Activated T-helper 9 cell treated with anti-CD3 and anti-CD28 coated beads, Interleukin-2, amount 50 U/mL, for 16 hours (primary cell): ENCODE measurements at regions not wholly inside any gene's neighbourhood (a gene's known extent, or its start where the extent isn't known, plus 50 kb on each side); places are given as distances from the start of the nearest gene placed in this dataset.
A peak's percentile ranks its signal among the peaks of the same experiment; 100 is the strongest.

Experiments
- DNase-seq: peaks from one replicate; pipeline ENCODE4 v3.0.0-alpha.2; 2020; ENCODE audit warnings: low read depth

- no peak for DNase-seq
Observed at GRCh38 chr2:8481463-8482009, 200.3 kb upstream of the ID2 start.

DNA sequence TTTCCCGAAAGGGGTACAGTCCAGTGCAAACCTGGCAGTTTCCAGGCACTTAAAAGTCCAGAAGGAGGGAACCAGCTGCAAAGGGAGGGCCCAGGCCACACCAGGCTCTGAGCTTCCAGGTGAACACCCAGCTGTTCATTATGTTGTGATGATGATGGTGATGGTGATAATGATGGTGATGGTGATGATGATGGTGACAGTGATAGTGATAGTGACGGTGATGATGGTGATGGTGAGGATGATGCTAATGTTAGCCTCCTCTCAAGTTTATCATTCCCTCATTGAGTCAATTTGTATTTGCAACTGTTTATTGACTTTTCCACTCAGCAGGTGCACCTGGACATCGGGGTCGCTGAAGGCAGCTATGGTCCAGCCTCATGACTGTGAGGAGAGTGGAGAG lies 199.4 kb upstream of the ID2 start:
- no peak for DNase-seq

GRCh38 chr2:8484502-8485283 lies 197.2 kb upstream of the ID2 start:
- DNase-seq, result no peak

DNA sequence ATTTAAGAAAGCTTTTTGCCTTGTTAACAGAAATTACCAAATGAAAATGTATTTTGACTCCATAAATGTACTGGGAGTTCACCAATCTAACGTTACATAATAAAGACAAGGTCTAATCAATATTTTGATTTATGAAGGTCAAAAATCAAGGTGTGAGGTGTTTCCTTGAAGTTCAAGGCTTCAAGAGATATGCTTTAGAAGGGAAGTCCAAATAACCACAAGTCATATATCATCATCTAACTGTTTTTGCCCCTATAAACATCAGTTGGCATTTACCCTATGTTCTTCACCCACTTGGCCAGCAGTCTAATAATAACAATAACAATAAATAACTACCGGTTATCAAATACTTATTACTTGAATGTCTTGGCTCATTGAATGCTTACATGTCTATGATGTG lies 196.1 kb upstream of the ID2 start:
- DNase-seq, result no peak

DNA sequence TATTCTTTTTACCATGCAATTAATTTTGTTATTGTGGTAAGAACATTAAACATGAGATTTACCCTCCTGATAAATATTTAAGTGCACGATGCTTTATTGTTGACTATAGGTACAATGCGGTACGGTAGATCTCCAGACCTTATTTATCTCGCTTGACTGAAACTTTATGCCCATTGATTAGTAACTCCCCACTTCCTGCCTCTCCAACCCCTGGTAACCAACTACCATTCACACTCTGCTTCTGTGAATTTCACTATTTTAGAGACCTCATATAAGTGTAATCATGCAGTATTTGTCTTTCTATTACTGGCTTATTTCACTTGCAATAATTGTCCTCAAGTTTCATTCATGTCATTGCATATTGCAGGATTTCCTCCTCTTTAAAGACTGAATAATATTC lies 195.7 kb upstream of the ID2 start:
- DNase-seq, result no peak

DNA sequence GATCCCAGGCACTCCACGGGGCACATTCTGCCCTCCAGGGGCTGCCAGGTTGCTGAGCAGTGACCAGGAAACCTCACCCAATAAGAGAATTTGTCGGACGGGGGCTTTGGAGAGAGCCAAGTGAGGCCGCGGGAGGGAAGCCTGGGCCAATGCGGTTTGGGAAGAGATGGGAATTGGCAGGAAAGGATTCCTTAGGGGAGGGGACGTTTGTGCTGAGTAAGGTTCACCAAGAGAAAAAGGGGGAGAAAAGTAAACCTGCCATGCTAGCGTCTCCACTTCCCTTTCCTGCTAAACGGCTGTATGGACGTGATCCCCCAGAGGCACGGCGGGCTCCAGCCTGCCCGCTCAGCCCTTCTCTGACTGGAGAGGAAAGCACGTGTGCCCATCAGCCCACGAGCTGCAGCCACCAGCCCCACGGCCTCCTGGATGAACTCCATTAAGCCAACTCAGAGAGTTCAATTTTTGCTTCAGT lies 194.4 kb upstream of the ID2 start:
- DNase-seq, result peak; percentile 17

- peak; percentile 73 for DNase-seq
Observed at GRCh38 chr2:8488001-8488738, 193.7 kb upstream of the ID2 start.

- no peak for DNase-seq
Observed at GRCh38 chr2:8489221-8489620, 192.6 kb upstream of the ID2 start.

DNA sequence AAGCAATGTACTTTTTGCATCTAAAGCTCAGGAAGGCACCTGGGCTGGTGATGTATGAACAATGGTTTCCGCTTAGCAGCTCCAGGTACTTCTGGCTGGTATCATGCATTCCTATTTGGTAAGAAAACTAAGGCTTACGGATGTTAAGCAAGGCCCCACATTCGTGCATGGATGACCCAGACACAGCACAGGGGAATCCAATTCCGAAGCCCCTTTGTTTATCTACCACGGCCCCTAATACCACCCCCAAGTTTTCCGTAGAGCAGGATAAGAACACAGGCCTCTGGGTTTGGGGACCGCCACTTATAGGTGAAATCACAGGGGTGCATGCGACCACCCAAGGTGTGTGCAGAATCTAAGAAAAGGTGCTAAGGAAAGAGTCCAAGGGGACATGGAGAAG lies 192.1 kb upstream of the ID2 start:
- no peak for DNase-seq

GRCh38 chr2:8490166-8490721 lies 191.6 kb upstream of the ID2 start:
- no peak for DNase-seq

DNA sequence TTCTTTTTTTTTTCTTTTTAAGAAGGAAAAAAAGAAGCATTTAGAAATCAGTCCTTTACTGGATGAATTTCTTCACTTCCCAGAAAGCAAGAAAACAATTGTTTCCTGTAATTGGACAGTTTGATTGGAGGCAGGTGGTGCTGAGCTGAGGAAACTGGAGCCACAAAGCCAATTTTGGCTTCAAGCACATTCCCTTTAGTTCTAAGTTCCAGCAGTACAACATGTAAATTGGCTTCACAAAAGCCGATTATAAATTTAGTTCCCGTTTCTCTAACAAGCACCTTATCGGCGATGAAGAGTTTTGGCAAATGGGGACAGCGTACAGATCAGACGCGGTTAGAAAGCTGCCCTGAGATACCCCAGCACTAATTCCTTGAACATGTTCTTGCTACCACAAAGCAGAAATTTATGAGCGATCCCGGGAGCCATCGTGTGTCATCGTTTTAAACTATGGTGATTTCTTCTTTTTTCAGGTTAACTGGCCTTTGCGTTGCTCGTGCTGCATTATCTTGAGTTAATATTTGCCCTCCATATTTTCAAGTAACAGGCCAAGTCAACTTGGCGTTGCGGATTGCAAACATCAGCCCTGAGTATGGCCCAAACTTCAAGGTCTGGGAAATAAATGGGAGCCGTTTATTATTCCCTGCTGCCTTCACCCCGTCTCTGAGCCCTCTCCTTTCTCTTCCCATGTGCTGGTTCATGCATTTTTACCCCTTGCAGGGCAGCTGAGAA lies 190.4 kb upstream of the ID2 start:
- no peak for DNase-seq

DNA sequence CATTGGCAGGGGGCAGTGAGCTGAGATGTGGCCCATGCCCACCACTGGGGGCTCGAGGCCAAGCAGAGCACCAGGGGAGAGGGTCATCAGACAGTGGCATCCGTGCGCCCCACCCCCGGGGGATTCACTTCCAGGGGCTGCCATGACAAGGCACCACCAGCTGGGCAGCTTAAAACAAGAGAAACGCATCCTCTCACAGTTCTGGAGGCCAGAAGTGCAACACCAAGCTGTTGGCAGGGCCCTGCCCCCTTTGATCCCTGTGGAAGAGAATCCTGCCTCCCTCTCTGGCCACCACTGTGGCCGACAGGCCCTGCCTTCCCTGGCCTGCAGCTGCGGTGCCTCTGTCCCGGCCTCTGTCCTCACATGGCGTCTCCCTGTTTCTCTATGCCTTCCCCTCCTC lies 187.7 kb upstream of the ID2 start:
- DNase-seq, result no peak

- DNase-seq, result no peak
Observed at GRCh38 chr2:8494589-8494988, 187.3 kb upstream of the ID2 start.

GRCh38 chr2:8495189-8495989 lies 186.5 kb upstream of the ID2 start:
- no peak for DNase-seq

- DNase-seq, result no peak
Observed at GRCh38 chr2:8496079-8496478, 185.8 kb upstream of the ID2 start.

GRCh38 chr2:8496617-8497016 lies 185.2 kb upstream of the ID2 start:
- no peak for DNase-seq

DNA sequence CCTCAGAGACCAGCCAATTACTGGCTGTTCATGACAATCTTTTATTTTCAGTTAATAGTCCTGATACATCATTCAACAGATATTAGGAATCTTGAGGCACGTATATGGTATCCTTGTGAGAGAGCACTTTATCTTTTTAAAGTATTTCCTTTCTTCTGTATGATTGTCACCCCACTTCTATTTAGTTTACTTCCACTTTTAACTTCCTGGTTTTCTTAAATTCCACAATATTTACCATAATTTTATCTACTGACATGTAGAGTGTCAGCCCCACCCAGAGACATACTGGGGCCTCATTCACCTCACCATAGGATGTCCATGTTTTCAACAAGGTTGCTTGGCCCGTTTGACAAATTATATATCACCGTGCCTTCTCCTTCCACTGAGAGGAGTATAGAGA lies 182.9 kb upstream of the ID2 start:
- DNase-seq, result no peak

DNA sequence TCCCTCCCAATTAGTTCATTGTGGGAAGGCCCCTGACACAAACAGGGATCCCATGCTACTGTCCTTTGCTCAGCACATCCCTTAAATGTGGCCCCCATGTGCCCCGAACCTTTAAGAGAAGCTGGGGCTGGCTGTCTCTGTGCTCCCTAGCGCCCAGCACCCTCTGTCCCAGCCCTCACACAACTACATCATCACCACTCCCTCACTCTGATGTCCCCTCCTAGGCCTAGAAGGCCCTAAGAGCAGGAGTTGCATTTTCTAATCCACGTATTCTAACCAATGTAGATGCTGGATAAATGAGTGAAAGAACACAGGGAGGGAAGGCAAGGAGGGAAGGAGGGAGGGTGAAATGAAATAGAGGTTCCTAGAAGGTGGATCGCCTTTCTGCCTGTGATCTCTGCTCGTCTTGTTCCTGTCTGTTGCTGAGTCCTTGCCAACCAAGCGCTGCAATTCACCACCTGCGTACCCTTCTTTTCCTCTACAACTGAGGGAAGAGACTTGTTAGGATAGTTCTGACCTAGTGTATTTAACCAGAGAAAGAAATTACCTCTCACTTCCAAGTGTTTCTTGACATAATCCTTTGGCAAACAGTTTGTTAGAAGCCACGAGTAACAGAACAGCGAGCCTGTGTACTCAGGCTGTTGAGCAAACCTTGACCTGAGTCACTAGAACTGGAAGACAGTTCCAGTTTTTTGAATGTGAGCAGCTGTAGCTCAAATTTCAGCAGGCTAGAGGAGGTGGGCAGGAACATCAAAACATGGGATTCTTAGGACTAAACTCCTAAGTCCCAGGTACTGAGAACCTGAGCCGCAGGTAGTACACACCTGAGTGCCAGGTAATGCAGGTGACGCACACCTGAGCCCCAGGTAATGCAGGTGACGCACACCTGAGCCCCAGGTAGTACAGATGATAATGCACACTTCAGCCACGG lies 181.5 kb upstream of the ID2 start:
- DNase-seq, result no peak

DNA sequence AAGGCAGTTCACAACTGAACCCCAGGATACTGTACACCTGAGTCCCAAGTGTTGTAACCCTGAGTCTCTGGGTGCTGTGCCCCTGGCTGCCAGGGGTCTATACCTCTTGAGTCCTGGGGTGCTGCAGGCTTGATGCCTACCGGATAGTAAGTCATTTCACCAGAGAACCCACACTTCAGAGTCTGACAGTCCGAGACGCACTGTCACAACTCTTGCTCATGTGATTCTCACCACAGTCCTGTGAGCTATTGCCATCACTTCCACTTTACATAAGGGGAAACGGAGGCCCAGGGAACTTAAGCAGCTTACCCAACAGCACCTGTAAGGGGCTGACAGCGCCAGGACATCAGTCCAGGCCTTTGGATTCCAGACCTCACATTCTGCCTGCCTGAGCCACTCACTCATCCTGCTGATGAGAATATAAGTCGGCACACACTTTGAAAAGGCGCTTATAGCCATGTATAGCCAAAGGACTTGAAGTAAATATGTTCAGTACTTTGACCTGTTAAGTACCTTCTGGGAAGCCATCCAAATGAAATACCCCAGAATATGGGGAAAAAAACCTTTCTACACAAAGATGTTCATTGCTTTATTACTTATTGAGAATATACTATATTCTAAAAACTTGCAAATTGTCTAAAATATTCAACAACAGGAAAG lies 180.7 kb upstream of the ID2 start:
- no peak for DNase-seq

DNA sequence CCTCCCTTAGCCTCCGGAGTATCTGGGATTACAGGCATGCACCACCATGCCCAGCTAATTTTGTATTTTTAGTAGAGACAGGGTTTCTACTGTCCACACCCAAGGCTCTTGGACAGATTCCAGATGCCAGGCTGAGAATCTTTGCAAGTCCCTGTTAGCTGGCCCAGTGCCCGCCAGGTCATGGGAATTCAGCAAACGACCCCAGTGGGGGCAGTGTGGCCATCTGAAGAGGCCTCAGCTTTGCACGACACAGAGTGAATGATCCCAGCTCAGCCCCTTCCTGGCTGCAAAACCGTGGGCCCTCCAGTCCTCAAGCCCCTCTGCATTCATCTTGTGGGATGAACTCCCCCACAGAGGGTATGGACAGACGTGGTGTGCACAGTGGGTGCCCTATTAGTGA lies 179.5 kb upstream of the ID2 start:
- DNase-seq, result no peak
